Nephron (organoid): ENCODE measurements at regions not wholly inside any gene's neighbourhood (a gene's known extent, or its start where the extent isn't known, plus 50 kb on each side); places are given as distances from the start of the nearest gene placed in this dataset.

Source experiments
- H3K27ac Mint-ChIP-seq, 3 experiments: 2 replicates each; pipeline ENCODE4 v1.8.0; 2020; ENCODE audit warnings: mixed read lengths in 3 of 3, mild to moderate bottlenecking in 2 of 3, moderate library complexity in 1 of 3
- H3K27me3 Mint-ChIP-seq: 2 replicates; pipeline ENCODE4 v1.8.0; 2021; ENCODE audit warnings: low read depth, mild to moderate bottlenecking, moderate library complexity, mixed read lengths
- H3K36me3 Mint-ChIP-seq: 2 replicates; pipeline ENCODE4 v1.8.0; 2020; ENCODE audit warnings: low read depth, mixed read lengths
- H3K4me1 Mint-ChIP-seq: 2 replicates; pipeline ENCODE4 v1.8.0; 2020; ENCODE audit warnings: mixed read lengths
- H3K4me3 Mint-ChIP-seq, 3 experiments: 2 replicates each; pipeline ENCODE4 v1.8.0; 2020; ENCODE audit warnings: mild to moderate bottlenecking in 3 of 3, mixed read lengths in 3 of 3, moderate library complexity in 2 of 3
- H3K9me3 Mint-ChIP-seq: 2 replicates; pipeline ENCODE4 v1.8.0; 2020; ENCODE audit warnings: mixed read lengths
- TF ChIP-seq, protein P1 (sequence below), 3 experiments: fragments of 200-600 bp; sonication (generic); IDR thresholded peaks; one replicate each; pipeline ENCODE4 v1.5.0; 2021; ENCODE audit warnings: antibody characterized with exemption in 3 of 3; ENCODE audit not compliant: unreplicated experiment in 3 of 3

DNA sequence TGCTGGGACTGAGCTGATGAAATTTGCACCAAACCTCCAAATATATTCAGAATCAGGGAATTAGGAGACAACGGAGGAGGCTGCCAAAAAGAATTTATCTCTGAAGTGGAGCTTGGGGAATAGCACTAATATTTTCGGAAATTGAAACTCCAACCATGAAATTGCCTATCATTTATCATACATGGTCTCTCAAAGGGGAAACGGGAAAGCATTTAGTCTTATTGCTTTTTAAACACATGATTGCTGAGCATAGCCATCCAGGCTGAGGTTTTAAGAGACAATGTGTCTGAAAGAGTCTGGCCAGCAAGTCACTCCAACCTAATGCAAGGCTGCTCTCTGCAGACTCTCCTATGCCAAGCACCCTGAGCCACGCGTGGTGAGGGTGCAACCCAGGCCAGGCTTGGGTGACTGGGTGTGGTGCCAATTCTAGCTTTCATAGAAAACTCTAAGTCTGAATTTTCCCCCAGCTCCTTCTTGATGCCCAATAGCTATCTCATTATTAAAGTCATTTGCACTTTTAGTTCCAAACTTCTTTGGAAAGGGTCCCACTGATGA is 200.2 kb downstream of the RPLP1 start:
- Mint-ChIP-seq H3K27ac (no peak overlapping the region), H3K9me3 (no peaks in the 10 kb centered on the region), H3K36me3 (no peaks in the 10 kb centered on the region), H3K27me3 (peaks cover 57% of the 10 kb centered on the region), H3K4me3 (no peak overlapping the region), H3K4me1 (peaks cover 22% of the 10 kb centered on the region)
- TF ChIP-seq, protein P1, sequence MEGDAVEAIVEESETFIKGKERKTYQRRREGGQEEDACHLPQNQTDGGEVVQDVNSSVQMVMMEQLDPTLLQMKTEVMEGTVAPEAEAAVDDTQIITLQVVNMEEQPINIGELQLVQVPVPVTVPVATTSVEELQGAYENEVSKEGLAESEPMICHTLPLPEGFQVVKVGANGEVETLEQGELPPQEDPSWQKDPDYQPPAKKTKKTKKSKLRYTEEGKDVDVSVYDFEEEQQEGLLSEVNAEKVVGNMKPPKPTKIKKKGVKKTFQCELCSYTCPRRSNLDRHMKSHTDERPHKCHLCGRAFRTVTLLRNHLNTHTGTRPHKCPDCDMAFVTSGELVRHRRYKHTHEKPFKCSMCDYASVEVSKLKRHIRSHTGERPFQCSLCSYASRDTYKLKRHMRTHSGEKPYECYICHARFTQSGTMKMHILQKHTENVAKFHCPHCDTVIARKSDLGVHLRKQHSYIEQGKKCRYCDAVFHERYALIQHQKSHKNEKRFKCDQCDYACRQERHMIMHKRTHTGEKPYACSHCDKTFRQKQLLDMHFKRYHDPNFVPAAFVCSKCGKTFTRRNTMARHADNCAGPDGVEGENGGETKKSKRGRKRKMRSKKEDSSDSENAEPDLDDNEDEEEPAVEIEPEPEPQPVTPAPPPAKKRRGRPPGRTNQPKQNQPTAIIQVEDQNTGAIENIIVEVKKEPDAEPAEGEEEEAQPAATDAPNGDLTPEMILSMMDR (IDR thresholded peaks at IDR 0.05; ENCODE audit: unreplicated experiment in 3 of 3), result no peak

DNA sequence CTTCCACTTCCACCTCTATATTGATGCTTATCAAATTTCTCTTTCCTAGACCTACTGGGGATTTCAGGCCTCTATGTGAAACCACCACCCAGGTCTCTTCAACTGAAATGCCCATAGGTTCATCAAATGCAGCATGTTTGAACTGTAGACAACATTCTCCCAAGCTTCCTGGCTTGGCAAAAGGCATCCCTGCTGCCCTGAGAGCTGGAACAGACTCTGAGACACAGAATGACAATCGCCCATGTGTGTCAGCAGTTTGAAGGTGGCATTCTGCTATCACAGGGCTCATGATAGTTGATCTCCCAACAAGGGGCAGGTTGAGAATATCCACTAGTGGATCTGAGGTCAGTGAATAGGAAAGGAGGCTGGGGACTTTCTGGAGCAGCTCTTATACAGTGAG is 200.7 kb downstream of the RPLP1 start:
- no peak overlapping the region for H3K4me3 Mint-ChIP-seq
- H3K27me3 Mint-ChIP-seq, result peaks cover 53% of the 10 kb centered on the region
- H3K36me3 Mint-ChIP-seq, result no peaks in the 10 kb centered on the region
- peaks cover 17% of the 10 kb centered on the region for H3K4me1 Mint-ChIP-seq
- TF ChIP-seq, protein P1 (IDR thresholded peaks at IDR 0.05; ENCODE audit: unreplicated experiment in 3 of 3), result no peak
- no peaks in the 10 kb centered on the region for H3K9me3 Mint-ChIP-seq
- H3K27ac Mint-ChIP-seq, result no peak overlapping the region

GRCh38 chr15:69653846-69654245 is 201.2 kb downstream of the RPLP1 start:
- TF ChIP-seq, protein P1 (IDR thresholded peaks at IDR 0.05; ENCODE audit: unreplicated experiment in 3 of 3), result no peak
- Mint-ChIP-seq H3K27me3 (peaks cover 52% of the 10 kb centered on the region), H3K36me3 (no peaks in the 10 kb centered on the region), H3K4me3 (no peak overlapping the region), H3K9me3 (no peaks in the 10 kb centered on the region), H3K4me1 (peaks cover 12% of the 10 kb centered on the region), H3K27ac (no peak overlapping the region)

- Mint-ChIP-seq H3K27ac (no peak overlapping the region), H3K9me3 (no peaks in the 10 kb centered on the region), H3K27me3 (peaks cover 31% of the 10 kb centered on the region), H3K4me3 (no peak overlapping the region), H3K36me3 (no peaks in the 10 kb centered on the region), H3K4me1 (no peaks in the 10 kb centered on the region)
- TF ChIP-seq, protein P1 (IDR thresholded peaks at IDR 0.05; ENCODE audit: unreplicated experiment in 3 of 3), result no peak
These were observed 203.8 kb downstream of the RPLP1 start for GRCh38 chr15:69656271-69657030.

DNA sequence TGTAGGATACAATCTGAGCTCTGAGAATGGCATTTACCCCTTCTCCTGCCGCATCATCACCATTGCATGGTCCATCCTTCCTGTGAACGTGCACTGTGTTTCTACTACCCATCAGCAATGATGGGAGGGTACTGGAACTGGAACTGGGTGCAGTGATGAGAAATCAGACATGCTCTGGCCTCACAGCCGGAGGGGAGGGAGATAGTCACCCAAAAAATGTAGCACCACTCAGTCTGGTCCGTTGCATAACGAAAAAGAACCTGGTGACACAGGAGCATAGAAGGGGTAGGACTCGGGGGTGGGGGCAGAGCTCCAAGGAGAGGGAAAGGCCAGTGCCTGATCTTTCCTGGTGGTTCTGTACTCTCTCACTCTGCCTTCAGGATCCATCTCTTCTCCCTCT is 205.0 kb downstream of the RPLP1 start:
- TF ChIP-seq, protein P1 (IDR thresholded peaks at IDR 0.05; ENCODE audit: unreplicated experiment in 3 of 3), result no peak
- no peaks in the 10 kb centered on the region for H3K4me1 Mint-ChIP-seq
- H3K9me3 Mint-ChIP-seq, result no peaks in the 10 kb centered on the region
- H3K27me3 Mint-ChIP-seq, result peaks cover 25% of the 10 kb centered on the region
- no peak overlapping the region for H3K4me3 Mint-ChIP-seq
- H3K36me3 Mint-ChIP-seq, result no peaks in the 10 kb centered on the region
- no peak overlapping the region for H3K27ac Mint-ChIP-seq
